Right atrium auricular region (tissue), 2 donors: ENCODE measurements at regions not wholly inside any gene's neighbourhood (a gene's known extent, or its start where the extent isn't known, plus 50 kb on each side); places are given as distances from the start of the nearest gene placed in this dataset.
"Not testable (repeated sequence)": the region's sequence is repeated elsewhere in the genome, so short reads cannot be mapped to it uniquely, and the experiment has no call there.

ENCODE experiments used
- DNase-seq: peaks from one replicate; pipeline ENCODE4 v3.0.0-alpha.2; 2019; ENCODE audit warnings: low spot score
- H3K27ac ChIP-seq, 2 donors: fragments of 200-600 bp; sonication (generic); 1 replicate in 1 of 2; 2 replicates in 1 of 2; pipeline ENCODE4 v1.5.1; 2016 to 2019
- H3K27me3 ChIP-seq, 2 donors: fragments of 200-600 bp; sonication (generic); one replicate each; pipeline versions ENCODE4 v1.5.1 to v1.6.0; 2017 to 2019
- H3K36me3 ChIP-seq: fragments of 200-600 bp; sonication (generic); one replicate; pipeline ENCODE4 v1.5.1; 2016
- H3K4me1 ChIP-seq, 2 donors: fragments of 200-600 bp; sonication (generic); one replicate each; pipeline versions ENCODE4 v1.5.1 to v1.6.0; 2017 to 2019
- H3K4me3 ChIP-seq, 2 donors: fragments of 200-600 bp; sonication (generic); 1 replicate in 1 of 2; 2 replicates in 1 of 2; pipeline ENCODE4 v1.5.1; 2017 to 2019; ENCODE audit warnings: mild to moderate bottlenecking in 1 of 2, moderate library complexity in 1 of 2
- H3K9me3 ChIP-seq, 2 donors: fragments of 200-600 bp; sonication (generic); one replicate each; pipeline ENCODE4 v1.5.1; 2019
- CTCF ChIP-seq, 2 donors: fragments of 200-600 bp; sonication (generic); IDR thresholded peaks; one replicate each; pipeline ENCODE4 v1.5.1; 2019; ENCODE audit warnings: antibody characterized with exemption in 2 of 2

- Histone ChIP-seq H3K36me3 (no peaks in the 10 kb centered on the region), H3K4me1 (no peaks in the 10 kb centered on the region), H3K4me3 (no peak overlapping the region), H3K27me3 (no peaks in the 10 kb centered on the region), H3K27ac (no peak overlapping the region), H3K9me3 (no peaks in the 10 kb centered on the region)
- TF ChIP-seq CTCF (IDR thresholded peaks at IDR 0.05), result no peak
- no peak for DNase-seq
Observed at GRCh38 chr10:55989188-55989587, 371.9 kb downstream of the ZWINT start.

GRCh38 chr10:55979203-55979602, 381.9 kb downstream of the ZWINT start:
- no peak for TF ChIP-seq CTCF (IDR thresholded peaks at IDR 0.05)
- no peaks in the 10 kb centered on the region for H3K27me3 ChIP-seq
- H3K36me3 ChIP-seq, result no peaks in the 10 kb centered on the region
- H3K4me1 ChIP-seq, result no peaks in the 10 kb centered on the region
- H3K4me3 ChIP-seq, result no peak overlapping the region
- no peak for DNase-seq
- H3K9me3 ChIP-seq, result no peaks in the 10 kb centered on the region
- H3K27ac ChIP-seq, result no peak overlapping the region

- Histone ChIP-seq H3K27me3 (no peaks in the 10 kb centered on the region), H3K4me1 (no peaks in the 10 kb centered on the region), H3K36me3 (no peaks in the 10 kb centered on the region), H3K4me3 (no peak overlapping the region), H3K27ac (no peak overlapping the region), H3K9me3 (no peaks in the 10 kb centered on the region)
- no peak for DNase-seq
- TF ChIP-seq CTCF (IDR thresholded peaks at IDR 0.05), result no peak
Observed at GRCh38 chr10:55966101-55966500, 395.0 kb downstream of the ZWINT start.

- no peaks in the 10 kb centered on the region for H3K27me3 ChIP-seq
- H3K36me3 ChIP-seq, result no peaks in the 10 kb centered on the region
- no peak overlapping the region for H3K4me3 ChIP-seq
- H3K4me1 ChIP-seq, result no peaks in the 10 kb centered on the region
- peaks cover 0 to 10% of the 10 kb centered on the region in 2 donors for H3K9me3 ChIP-seq
- TF ChIP-seq CTCF (IDR thresholded peaks at IDR 0.05), result no peak
- no peak for DNase-seq
- no peak overlapping the region for H3K27ac ChIP-seq
Observed at GRCh38 chr10:55943403-55943802, 417.7 kb downstream of the ZWINT start.

GRCh38 chr10:55929291-55929690, 431.8 kb downstream of the ZWINT start:
- Histone ChIP-seq H3K4me1 (no peaks in the 10 kb centered on the region), H3K9me3 (no peaks in the 10 kb centered on the region), H3K27me3 (no peaks in the 10 kb centered on the region), H3K36me3 (no peaks in the 10 kb centered on the region), H3K27ac (no peak overlapping the region), H3K4me3 (no peak overlapping the region)
- no peak for TF ChIP-seq CTCF (IDR thresholded peaks at IDR 0.05)
- DNase-seq, result no peak

GRCh38 chr10:55899472-55900147, 461.4 kb downstream of the ZWINT start:
- H3K4me1 ChIP-seq, DNase-seq, H3K27me3 ChIP-seq, H3K4me3 ChIP-seq, H3K27ac ChIP-seq, H3K9me3 ChIP-seq, H3K36me3 ChIP-seq: not testable (repeated sequence)
